ENCODE measurements at regions not wholly inside any gene's neighbourhood (a gene's known extent, or its start where the extent isn't known, plus 50 kb on each side); places are given as distances from the start of the nearest gene placed in this dataset.

GRCh38 chr2:75310876-75311275, 111.6 kb upstream of the TACR1 start:
- intact Hi-C loops (cut with micrococcal nuclease): no loop called here
- Histone ChIP-seq H3K27ac (replicated peaks) (no peak overlapping the region), H3K4me1 (no peaks in the 10 kb centered on the region), H3K9me3 (replicated peaks) (peaks cover 8% of the 10 kb centered on the region), H3K4me3 (no peak overlapping the region), H3K27me3 (ENCODE audit: low read depth) (no peaks in the 10 kb centered on the region), H3K36me3 (no peaks in the 10 kb centered on the region)
- DNase-seq: no peak
- TF ChIP-seq CTCF (IDR thresholded peaks at IDR 0.05; ENCODE audit: borderline replicate concordance): no peak

GRCh38 chr2:75309596-75310463, 110.5 kb upstream of the TACR1 start:
- Histone ChIP-seq H3K4me3 (no peak overlapping the region), H3K4me1 (no peaks in the 10 kb centered on the region), H3K27ac (replicated peaks) (no peak overlapping the region), H3K36me3 (no peaks in the 10 kb centered on the region), H3K9me3 (replicated peaks) (peaks cover 8% of the 10 kb centered on the region), H3K27me3 (ENCODE audit: low read depth) (no peaks in the 10 kb centered on the region)
- no peak for DNase-seq
- no peak for TF ChIP-seq CTCF (IDR thresholded peaks at IDR 0.05; ENCODE audit: borderline replicate concordance)
- intact Hi-C loops (cut with micrococcal nuclease): no loop called here

GRCh38 chr2:75303227-75303626, 103.9 kb upstream of the TACR1 start:
- intact Hi-C loops (cut with micrococcal nuclease): no loop called here
- no peak overlapping the region for H3K4me3 ChIP-seq
- no peak for TF ChIP-seq CTCF (IDR thresholded peaks at IDR 0.05; ENCODE audit: borderline replicate concordance)
- no peaks in the 10 kb centered on the region for H3K4me1 ChIP-seq
- DNase-seq: no peak
- no peaks in the 10 kb centered on the region for H3K36me3 ChIP-seq
- H3K27me3 ChIP-seq (ENCODE audit: low read depth): no peaks in the 10 kb centered on the region
- H3K27ac ChIP-seq (replicated peaks): no peak overlapping the region
- peaks cover 12% of the 10 kb centered on the region for H3K9me3 ChIP-seq (replicated peaks)

DNA sequence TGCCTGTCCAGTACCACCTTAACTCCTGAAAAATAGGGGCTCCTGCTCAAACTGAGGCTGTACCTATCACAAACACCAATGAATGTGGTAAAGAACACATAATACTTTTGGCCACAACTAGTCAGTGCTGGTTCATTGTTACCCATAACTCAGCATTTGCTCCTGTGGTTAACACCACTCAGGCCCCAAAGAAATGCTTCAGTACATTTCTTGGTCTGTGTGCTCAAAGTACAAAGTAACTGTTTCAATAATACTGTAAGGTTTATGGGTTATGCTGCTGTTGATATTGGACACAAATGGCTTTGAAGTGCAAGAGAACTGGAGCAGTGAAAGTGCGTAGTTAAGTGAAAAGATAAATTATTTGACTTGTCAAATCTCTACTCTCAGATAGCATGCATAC, 95.0 kb upstream of the TACR1 start:
- intact Hi-C loops (cut with micrococcal nuclease): no loop called here
- Histone ChIP-seq H3K4me3 (no peak overlapping the region), H3K9me3 (replicated peaks) (no peaks in the 10 kb centered on the region), H3K4me1 (no peaks in the 10 kb centered on the region), H3K27ac (replicated peaks) (no peak overlapping the region), H3K27me3 (ENCODE audit: low read depth) (no peaks in the 10 kb centered on the region), H3K36me3 (no peaks in the 10 kb centered on the region)
- no peak for TF ChIP-seq CTCF (IDR thresholded peaks at IDR 0.05; ENCODE audit: borderline replicate concordance)
- DNase-seq: no peak

DNA sequence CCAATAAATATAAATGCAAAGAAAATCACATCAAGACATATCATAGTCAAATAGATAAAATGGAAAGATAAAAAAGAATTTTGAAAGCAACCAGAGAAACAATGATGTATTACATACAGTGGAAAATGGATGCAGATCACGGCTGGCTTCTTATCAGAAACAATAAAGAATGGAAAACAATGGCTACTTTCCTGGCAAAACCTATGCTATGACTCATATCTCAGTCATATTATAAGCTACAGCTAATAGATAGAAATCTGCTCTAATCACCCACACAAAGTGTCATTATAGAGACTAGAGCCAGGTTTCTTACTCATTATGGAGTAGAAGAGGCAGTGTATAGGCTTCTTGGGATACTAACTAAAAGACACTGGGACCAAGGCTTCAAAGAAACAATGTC, 93.5 kb upstream of the TACR1 start:
- Histone ChIP-seq H3K4me1 (no peaks in the 10 kb centered on the region), H3K27ac (replicated peaks) (no peak overlapping the region), H3K36me3 (no peaks in the 10 kb centered on the region), H3K4me3 (no peak overlapping the region), H3K9me3 (replicated peaks) (no peaks in the 10 kb centered on the region), H3K27me3 (ENCODE audit: low read depth) (no peaks in the 10 kb centered on the region)
- no peak for DNase-seq
- intact Hi-C loops (cut with micrococcal nuclease): no loop called here
- TF ChIP-seq CTCF (IDR thresholded peaks at IDR 0.05; ENCODE audit: borderline replicate concordance): no peak
